Coronary artery (tissue), 2 donors: ENCODE measurements at regions not wholly inside any gene's neighbourhood (a gene's known extent, or its start where the extent isn't known, plus 50 kb on each side); places are given as distances from the start of the nearest gene placed in this dataset.

Experiments
- DNase-seq: peaks from one replicate; pipeline ENCODE4 v3.0.0-alpha.2; 2017; ENCODE audit warnings: low spot score
- H3K27ac ChIP-seq, 2 donors: fragments of 200-600 bp; sonication (generic); one replicate each; pipeline ENCODE4 v1.5.1; 2016 to 2019
- H3K4me3 ChIP-seq: fragments of 200-600 bp; sonication (generic); 2 replicates; pipeline ENCODE4 v1.5.1; 2016; ENCODE audit warnings: mild to moderate bottlenecking, moderate library complexity
- TF ChIP-seq, protein P1 (sequence below): fragments of 200-600 bp; sonication (generic); IDR thresholded peaks from one replicate; pipeline ENCODE4 v1.5.1; 2019; ENCODE audit warnings: antibody characterized with exemption

DNA sequence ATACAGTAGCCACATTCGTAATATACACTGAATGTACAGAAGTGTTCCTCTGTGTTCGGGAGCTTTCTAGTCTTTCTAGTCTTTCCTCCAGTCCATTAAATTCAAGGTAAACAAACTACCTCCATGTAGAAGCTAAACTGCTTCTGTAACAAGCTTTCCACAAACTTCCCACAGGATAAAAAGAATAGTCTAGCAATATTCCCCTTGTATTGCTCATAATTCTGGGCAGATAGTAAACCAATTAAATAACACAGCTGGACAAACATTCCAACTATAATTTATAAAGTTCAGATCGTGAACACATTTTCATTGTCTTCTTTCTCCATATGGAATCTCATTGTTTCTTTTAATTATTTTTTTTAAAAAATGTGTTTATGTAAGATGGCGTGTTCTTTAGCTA is 307.2 kb downstream of the AEBP2 start:
- Histone ChIP-seq H3K27ac (no peak overlapping the region), H3K4me3 (no peak overlapping the region)
- TF ChIP-seq, protein P1, sequence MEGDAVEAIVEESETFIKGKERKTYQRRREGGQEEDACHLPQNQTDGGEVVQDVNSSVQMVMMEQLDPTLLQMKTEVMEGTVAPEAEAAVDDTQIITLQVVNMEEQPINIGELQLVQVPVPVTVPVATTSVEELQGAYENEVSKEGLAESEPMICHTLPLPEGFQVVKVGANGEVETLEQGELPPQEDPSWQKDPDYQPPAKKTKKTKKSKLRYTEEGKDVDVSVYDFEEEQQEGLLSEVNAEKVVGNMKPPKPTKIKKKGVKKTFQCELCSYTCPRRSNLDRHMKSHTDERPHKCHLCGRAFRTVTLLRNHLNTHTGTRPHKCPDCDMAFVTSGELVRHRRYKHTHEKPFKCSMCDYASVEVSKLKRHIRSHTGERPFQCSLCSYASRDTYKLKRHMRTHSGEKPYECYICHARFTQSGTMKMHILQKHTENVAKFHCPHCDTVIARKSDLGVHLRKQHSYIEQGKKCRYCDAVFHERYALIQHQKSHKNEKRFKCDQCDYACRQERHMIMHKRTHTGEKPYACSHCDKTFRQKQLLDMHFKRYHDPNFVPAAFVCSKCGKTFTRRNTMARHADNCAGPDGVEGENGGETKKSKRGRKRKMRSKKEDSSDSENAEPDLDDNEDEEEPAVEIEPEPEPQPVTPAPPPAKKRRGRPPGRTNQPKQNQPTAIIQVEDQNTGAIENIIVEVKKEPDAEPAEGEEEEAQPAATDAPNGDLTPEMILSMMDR, result no peak
- DNase-seq, result no peak

DNA sequence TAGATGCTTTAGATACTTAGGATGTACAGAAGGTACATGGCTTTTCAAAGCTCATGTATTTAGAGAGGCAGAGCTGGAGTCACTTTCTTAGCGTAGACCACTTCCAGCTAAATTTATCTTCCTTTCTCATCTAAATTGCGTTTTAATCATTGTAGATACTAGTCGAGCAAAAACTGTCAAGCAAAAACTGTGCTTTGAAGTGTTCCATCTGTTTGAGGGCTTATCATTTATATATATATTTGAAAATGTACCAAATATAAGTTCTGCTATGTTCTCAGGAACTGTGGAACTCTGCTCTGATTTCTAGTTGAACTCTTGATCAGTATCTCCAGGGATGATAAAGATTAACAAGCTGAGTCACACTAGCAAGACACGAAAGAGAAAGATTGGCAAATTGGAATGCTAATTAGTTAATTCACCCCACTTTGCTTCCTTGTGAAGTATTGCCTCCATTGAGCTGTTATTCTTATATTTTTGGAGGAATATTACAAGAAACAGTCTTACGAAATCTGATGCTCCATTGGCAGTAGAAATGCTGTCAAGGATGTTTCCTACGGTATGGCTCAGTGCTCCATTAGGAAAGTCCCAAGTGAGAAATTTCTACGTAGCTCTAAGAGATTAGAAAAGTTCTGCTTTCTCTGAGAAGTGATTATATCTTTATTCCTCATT is 310.7 kb downstream of the AEBP2 start:
- DNase-seq, result no peak
- TF ChIP-seq, protein P1, result no peak
- no peak overlapping the region for H3K4me3 ChIP-seq
- no peak overlapping the region for H3K27ac ChIP-seq

DNA sequence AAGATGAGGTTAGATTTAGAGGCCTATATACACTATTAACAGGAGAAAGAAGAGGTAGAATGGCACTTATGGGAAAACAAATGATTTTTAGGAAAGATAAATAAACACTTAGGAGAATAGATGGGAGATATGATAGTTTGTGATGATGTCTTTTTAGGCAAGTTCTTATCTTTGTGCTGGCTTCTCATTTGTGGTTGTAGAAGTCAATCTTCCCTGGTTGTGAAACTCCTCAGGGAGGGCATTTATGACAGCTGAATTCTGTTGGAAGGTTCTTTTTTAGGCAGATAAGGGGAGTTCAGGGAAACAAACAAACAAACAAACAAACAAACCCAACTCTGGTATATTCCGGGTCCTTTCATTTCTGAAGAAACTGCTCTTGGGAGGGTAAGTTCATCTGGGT is 311.8 kb downstream of the AEBP2 start:
- Histone ChIP-seq H3K27ac (no peak overlapping the region), H3K4me3 (no peak overlapping the region)
- TF ChIP-seq, protein P1, result no peak
- no peak for DNase-seq

DNA sequence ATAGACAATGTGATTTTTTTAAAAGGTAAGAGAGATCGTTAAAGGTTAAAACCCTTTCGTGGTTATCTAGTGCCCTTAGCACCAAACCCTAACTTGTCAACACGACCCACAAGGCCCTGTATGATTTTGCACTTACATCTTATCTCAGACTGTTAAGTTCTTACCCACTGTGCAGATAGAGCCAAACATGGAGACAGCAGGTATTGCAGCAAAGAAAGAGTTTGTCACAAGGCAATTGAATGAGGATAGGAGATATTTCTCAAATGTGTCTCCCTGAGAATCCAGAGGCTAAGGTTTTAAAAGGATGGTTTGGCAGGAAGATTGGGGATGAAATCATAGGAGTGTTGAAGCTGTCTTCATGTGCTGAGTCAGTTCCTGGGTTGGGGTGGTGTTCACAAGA is 313.4 kb downstream of the AEBP2 start:
- DNase-seq, result no peak
- Histone ChIP-seq H3K4me3 (no peak overlapping the region), H3K27ac (no peak overlapping the region)
- TF ChIP-seq, protein P1, result no peak

DNA sequence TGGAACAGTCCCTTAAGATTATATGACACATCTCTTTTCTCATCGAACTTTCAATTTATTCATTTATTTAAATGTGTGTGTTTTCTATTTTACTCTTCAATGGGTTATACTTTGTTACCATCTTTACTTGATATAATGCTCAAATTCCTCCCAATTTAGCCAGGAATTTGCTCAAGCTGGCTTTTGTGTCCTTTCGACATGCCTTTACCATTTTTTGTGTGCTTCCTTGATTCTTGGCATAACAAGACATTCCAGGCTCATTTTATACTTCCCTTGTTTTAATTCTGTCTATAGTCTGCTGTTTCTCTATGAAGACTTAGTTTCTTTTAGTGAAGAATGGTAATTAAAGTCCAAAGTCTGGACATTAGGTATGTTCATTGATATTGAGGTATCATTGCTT is 315.8 kb downstream of the AEBP2 start:
- TF ChIP-seq, protein P1, result no peak
- no peak for DNase-seq
- Histone ChIP-seq H3K27ac (no peak overlapping the region), H3K4me3 (no peak overlapping the region)

DNA sequence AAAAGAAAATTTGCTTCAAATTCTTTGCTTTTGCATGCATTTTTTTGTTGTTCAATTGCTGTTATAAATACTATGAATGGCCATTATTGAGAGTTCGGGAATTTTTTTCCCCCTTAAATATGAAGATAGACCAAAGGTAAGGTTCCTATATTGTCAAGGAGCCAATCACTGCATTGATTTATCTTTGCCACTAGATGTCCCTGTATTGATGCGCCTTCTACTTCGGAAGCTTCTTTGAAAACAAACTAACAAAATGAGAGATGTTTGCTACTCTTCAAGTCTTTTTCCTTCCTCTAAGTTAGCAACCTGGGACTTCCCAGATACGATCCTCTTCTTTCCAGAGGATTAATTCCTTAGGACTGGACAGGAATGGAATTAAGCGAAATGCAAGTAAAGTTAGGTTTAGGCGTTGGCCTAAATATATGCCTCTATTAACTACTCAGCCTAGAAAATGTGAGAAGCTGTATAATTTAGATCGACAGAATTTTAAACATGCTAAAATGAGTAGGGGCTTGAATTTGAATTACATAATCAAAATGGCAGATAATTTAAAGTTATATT is 318.1 kb downstream of the AEBP2 start:
- no peak for DNase-seq
- no peak overlapping the region for H3K4me3 ChIP-seq
- no peak overlapping the region for H3K27ac ChIP-seq
- TF ChIP-seq, protein P1, result no peak

DNA sequence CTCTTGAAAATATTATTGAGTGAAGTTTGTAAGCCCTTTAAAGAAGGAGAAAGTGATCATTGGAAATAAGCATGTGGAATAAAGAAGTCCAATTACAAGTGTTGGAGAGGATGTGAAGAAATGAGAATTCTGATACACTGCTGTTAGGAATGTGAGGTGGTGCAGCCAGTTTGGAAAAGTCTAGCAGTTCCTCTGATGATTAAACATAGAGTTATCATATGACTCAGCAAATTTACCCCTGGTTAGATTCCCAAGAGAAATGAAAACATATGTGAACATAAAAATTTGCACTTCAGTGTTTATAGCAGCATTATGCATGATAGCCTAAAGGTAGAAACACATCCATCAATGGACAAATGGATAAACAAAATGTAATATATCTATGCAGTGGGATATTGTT is 319.9 kb downstream of the AEBP2 start:
- Histone ChIP-seq H3K4me3 (no peak overlapping the region), H3K27ac (no peak overlapping the region)
- DNase-seq, result no peak
- TF ChIP-seq, protein P1, result no peak
